Vagina (tissue), 2 donors: ENCODE measurements at regions not wholly inside any gene's neighbourhood (a gene's known extent, or its start where the extent isn't known, plus 50 kb on each side); places are given as distances from the start of the nearest gene placed in this dataset.

Experiments used
- POLR2AphosphoS5 ChIP-seq, 2 donors: sonication (generic); formaldehyde crosslinking; IDR thresholded peaks; one replicate each; pipeline ENCODE4 v1.9.0; 2017; ENCODE audit warnings: antibody characterized with exemption in 2 of 2, mild to moderate bottlenecking in 2 of 2, low read depth in 1 of 2; ENCODE audit not compliant: insufficient read depth in 1 of 2
- TF ChIP-seq, protein P1 (sequence below), 3 experiments: fragments of 450-650 bp in 2 of 3; fragments of 200-600 bp in 1 of 3; sonication (generic) in 1 of 3; IDR thresholded peaks; one replicate each; pipeline ENCODE4 v1.5.1; 2017 to 2019; ENCODE audit warnings: antibody characterized with exemption in 3 of 3, mild to moderate bottlenecking in 2 of 3, moderate library complexity in 2 of 3

GRCh38 chr4:85414972-85415371, 60.0 kb upstream of the ARHGAP24 start:
- TF ChIP-seq, protein P1, sequence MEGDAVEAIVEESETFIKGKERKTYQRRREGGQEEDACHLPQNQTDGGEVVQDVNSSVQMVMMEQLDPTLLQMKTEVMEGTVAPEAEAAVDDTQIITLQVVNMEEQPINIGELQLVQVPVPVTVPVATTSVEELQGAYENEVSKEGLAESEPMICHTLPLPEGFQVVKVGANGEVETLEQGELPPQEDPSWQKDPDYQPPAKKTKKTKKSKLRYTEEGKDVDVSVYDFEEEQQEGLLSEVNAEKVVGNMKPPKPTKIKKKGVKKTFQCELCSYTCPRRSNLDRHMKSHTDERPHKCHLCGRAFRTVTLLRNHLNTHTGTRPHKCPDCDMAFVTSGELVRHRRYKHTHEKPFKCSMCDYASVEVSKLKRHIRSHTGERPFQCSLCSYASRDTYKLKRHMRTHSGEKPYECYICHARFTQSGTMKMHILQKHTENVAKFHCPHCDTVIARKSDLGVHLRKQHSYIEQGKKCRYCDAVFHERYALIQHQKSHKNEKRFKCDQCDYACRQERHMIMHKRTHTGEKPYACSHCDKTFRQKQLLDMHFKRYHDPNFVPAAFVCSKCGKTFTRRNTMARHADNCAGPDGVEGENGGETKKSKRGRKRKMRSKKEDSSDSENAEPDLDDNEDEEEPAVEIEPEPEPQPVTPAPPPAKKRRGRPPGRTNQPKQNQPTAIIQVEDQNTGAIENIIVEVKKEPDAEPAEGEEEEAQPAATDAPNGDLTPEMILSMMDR (IDR thresholded peaks at IDR 0.05), result no peak
- no peak for TF ChIP-seq POLR2AphosphoS5 (IDR thresholded peaks at IDR 0.05; ENCODE audit: insufficient read depth in 1 of 2, low read depth in 1 of 2)
